Hepatocyte (in vitro differentiated cells): ENCODE measurements at regions not wholly inside any gene's neighbourhood (a gene's known extent, or its start where the extent isn't known, plus 50 kb on each side); places are given as distances from the start of the nearest gene placed in this dataset.
A peak's percentile ranks its signal among the peaks of the same experiment; 100 is the strongest.

Source experiments
- DNase-seq: peaks from one replicate; pipeline ENCODE4 v3.0.0-alpha.2; 2016; ENCODE audit warnings: low spot score
- H2AFZ ChIP-seq: fragments of 200-600 bp; sonication (generic); 2 replicates; pipeline ENCODE4 v1.6.0; 2016; ENCODE audit warnings: antibody characterized with exemption, mild to moderate bottlenecking
- H3K27ac ChIP-seq: fragments of 200-600 bp; sonication (generic); 2 replicates; pipeline ENCODE4 v1.5.1; 2016; ENCODE audit warnings: mild to moderate bottlenecking
- H3K27me3 ChIP-seq: fragments of 200-600 bp; sonication (generic); 2 replicates; pipeline ENCODE4 v1.6.1; 2016
- H3K36me3 ChIP-seq: fragments of 200-600 bp; sonication (generic); replicated peaks from 2 replicates; pipeline ENCODE4 v1.5.1; 2016; ENCODE audit warnings: low read depth; ENCODE audit not compliant: insufficient read depth
- H3K4me1 ChIP-seq: fragments of 200-600 bp; sonication (generic); 2 replicates; pipeline ENCODE4 v1.5.1; 2016; ENCODE audit warnings: mild to moderate bottlenecking, moderate library complexity; ENCODE audit not compliant: insufficient read depth
- H3K4me2 ChIP-seq: fragments of 200-600 bp; sonication (generic); 2 replicates; pipeline ENCODE4 v1.6.0; 2016
- H3K4me3 ChIP-seq: fragments of 200-600 bp; sonication (generic); 2 replicates; pipeline ENCODE4 v1.5.1; 2016; ENCODE audit warnings: mild to moderate bottlenecking
- H3K79me2 ChIP-seq: fragments of 200-600 bp; sonication (generic); 2 replicates; pipeline ENCODE4 v1.6.0; 2017; ENCODE audit warnings: mild to moderate bottlenecking
- H3K9me2 ChIP-seq: fragments of 200-600 bp; sonication (generic); replicated peaks from 2 replicates; pipeline ENCODE4 v1.6.0; 2017; ENCODE audit warnings: mild to moderate bottlenecking; ENCODE audit not compliant: insufficient read depth
- H3K9me3 ChIP-seq: fragments of 200-600 bp; sonication (generic); 2 replicates; pipeline ENCODE4 v1.5.1; 2016; ENCODE audit warnings: low read depth, mild to moderate bottlenecking
- H4K20me1 ChIP-seq: fragments of 200-600 bp; sonication (generic); 2 replicates; pipeline ENCODE4 v1.6.0; 2016; ENCODE audit warnings: mild to moderate bottlenecking; ENCODE audit not compliant: insufficient read depth, poor library complexity, severe bottlenecking
- CTCF ChIP-seq: fragments of 200-600 bp; sonication (generic); IDR thresholded peaks from 2 replicates; pipeline ENCODE4 v1.5.1; 2016; ENCODE audit warnings: antibody characterized with exemption, mild to moderate bottlenecking; ENCODE audit not compliant: poor library complexity
- EZH2 ChIP-seq: fragments of 200-600 bp; sonication (generic); IDR thresholded peaks from 2 replicates; pipeline ENCODE4 v1.6.1; 2016; ENCODE audit warnings: antibody characterized with exemption, mild to moderate bottlenecking, borderline replicate concordance
- EZH2phosphoT487 ChIP-seq: fragments of 200-600 bp; sonication (generic); IDR thresholded peaks from one replicate; pipeline ENCODE4 v1.6.1; 2018; ENCODE audit warnings: antibody characterized with exemption, mild to moderate bottlenecking, low read depth, moderate library complexity; ENCODE audit not compliant: unreplicated experiment, severe bottlenecking
- WGBS: methylation state at CpG from one replicate; pipeline ENCODE4 v1.1.6; 2016; ENCODE audit warnings: low lambda C conversion rate; ENCODE audit errors: missing lambda C conversion rate; 5-methylcytosine and 5-hydroxymethylcytosine counted together

DNA sequence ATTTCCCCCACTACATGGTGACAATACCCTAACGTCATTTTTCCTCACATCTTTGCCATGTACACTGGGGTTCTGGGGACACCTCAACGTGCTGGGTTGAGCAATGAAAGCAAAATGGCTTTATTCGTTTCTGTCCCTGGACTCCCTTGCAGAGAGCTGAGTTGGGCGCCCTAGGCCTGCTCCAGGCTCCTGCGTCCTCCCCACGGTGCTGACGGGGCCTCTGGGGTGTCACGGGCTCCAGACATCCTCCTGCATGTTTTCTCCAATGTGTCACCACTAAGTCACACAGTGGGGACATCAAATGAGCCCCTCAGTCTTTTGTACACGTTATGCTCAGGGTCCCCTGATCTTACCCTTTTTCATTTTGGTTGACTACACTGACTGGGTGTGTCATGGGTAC is 99.8 kb downstream of the TTLL2 start:
- WGBS, result 96% methylated on average over 9 of the region's 9 CpGs
- Histone ChIP-seq H3K9me3 (no peaks in the 10 kb centered on the region), H4K20me1 (no peaks in the 10 kb centered on the region), H3K27ac (no peak overlapping the region), H2AFZ (no peak overlapping the region), H3K9me2 (no peaks in the 10 kb centered on the region), H3K4me3 (no peak overlapping the region), H3K79me2 (no peaks in the 10 kb centered on the region), H3K4me2 (no peak overlapping the region), H3K27me3 (no peaks in the 10 kb centered on the region), H3K4me1 (no peaks in the 10 kb centered on the region), H3K36me3 (no peaks in the 10 kb centered on the region)
- TF ChIP-seq CTCF (no peak), EZH2phosphoT487 (no peak), EZH2 (no peak)
- no peak for DNase-seq

- no peaks in the 10 kb centered on the region for H3K36me3 ChIP-seq
- H3K79me2 ChIP-seq, result no peaks in the 10 kb centered on the region
- H2AFZ ChIP-seq, result no peak overlapping the region
- DNase-seq, result no peak
- H3K9me2 ChIP-seq, result no peaks in the 10 kb centered on the region
- WGBS, result 28% methylated on average over 5 of the region's 5 CpGs
- H3K9me3 ChIP-seq, result no peaks in the 10 kb centered on the region
- H3K4me3 ChIP-seq, result no peak overlapping the region
- no peaks in the 10 kb centered on the region for H3K4me1 ChIP-seq
- no peak overlapping the region for H3K27ac ChIP-seq
- H4K20me1 ChIP-seq, result no peaks in the 10 kb centered on the region
- TF ChIP-seq CTCF (no peak), EZH2 (no peak), EZH2phosphoT487 (no peak)
- no peak overlapping the region for H3K4me2 ChIP-seq
- no peaks in the 10 kb centered on the region for H3K27me3 ChIP-seq
Measured at GRCh38 chr6:167426084-167426483, 101.2 kb downstream of the TTLL2 start.

- Histone ChIP-seq H4K20me1 (no peaks in the 10 kb centered on the region), H3K9me3 (no peaks in the 10 kb centered on the region), H3K4me1 (no peaks in the 10 kb centered on the region), H3K4me3 (no peak overlapping the region), H3K27me3 (no peaks in the 10 kb centered on the region), H3K27ac (no peak overlapping the region), H3K9me2 (no peaks in the 10 kb centered on the region), H2AFZ (no peak overlapping the region), H3K79me2 (no peaks in the 10 kb centered on the region), H3K36me3 (no peaks in the 10 kb centered on the region), H3K4me2 (no peak overlapping the region)
- TF ChIP-seq CTCF, result no peak
- TF ChIP-seq EZH2phosphoT487, result no peak
- WGBS, result 54% methylated on average over 5 of the region's 5 CpGs
- peak; percentile 26 for DNase-seq
Measured at GRCh38 chr6:167426651-167427050, 101.8 kb downstream of the TTLL2 start.
